HPDE6-E6E7 (cell line): ENCODE measurements at regions not wholly inside any gene's neighbourhood (a gene's known extent, or its start where the extent isn't known, plus 50 kb on each side); places are given as distances from the start of the nearest gene placed in this dataset.
"Not testable (repeated sequence)": the region's sequence is repeated elsewhere in the genome, so short reads cannot be mapped to it uniquely, and the experiment has no call there.

Experiments
- DNase-seq: peaks from one replicate; pipeline ENCODE4 v3.0.0; 2011; ENCODE audit warnings: missing footprints; ENCODE audit errors: extremely low spot score

- DNase-seq, result no peak
These were observed 608.5 kb downstream of the PSAT1 start for GRCh38 chr9:78905387-78905786.

- no peak for DNase-seq
These were observed 609.2 kb downstream of the PSAT1 start for GRCh38 chr9:78905986-78906755.

- DNase-seq, result no peak
These were observed 612.6 kb downstream of the PSAT1 start for GRCh38 chr9:78909566-78909965.

GRCh38 chr9:78916884-78917283, 620.0 kb downstream of the PSAT1 start:
- not testable (repeated sequence) for DNase-seq

GRCh38 chr9:78918976-78919375, 622.1 kb downstream of the PSAT1 start:
- no peak for DNase-seq

- peak; percentile 26 for DNase-seq
These were observed 622.8 kb downstream of the PSAT1 start for GRCh38 chr9:78919701-78920100.

GRCh38 chr9:78921341-78921740, 624.4 kb downstream of the PSAT1 start:
- DNase-seq, result no peak

GRCh38 chr9:78923966-78924659, 627.2 kb downstream of the PSAT1 start:
- DNase-seq, result no peak

- no peak for DNase-seq
These were observed 630.4 kb downstream of the PSAT1 start for GRCh38 chr9:78927099-78927940.

- no peak for DNase-seq
These were observed 631.9 kb downstream of the PSAT1 start for GRCh38 chr9:78928625-78929405.

- DNase-seq, result no peak
These were observed 633.4 kb downstream of the PSAT1 start for GRCh38 chr9:78930281-78930680.

- peak; percentile 23 for DNase-seq
These were observed 636.1 kb downstream of the PSAT1 start for GRCh38 chr9:78932849-78933627.

- DNase-seq, result no peak
These were observed 636.9 kb upstream of the TLE4 start for GRCh38 chr9:78934880-78935279.

- no peak for DNase-seq
These were observed 632.9 kb upstream of the TLE4 start for GRCh38 chr9:78938821-78939220.

GRCh38 chr9:78939311-78940065, 632.3 kb upstream of the TLE4 start:
- no peak for DNase-seq

GRCh38 chr9:78940121-78940855, 631.5 kb upstream of the TLE4 start:
- no peak for DNase-seq

- no peak for DNase-seq
These were observed 617.5 kb upstream of the TLE4 start for GRCh38 chr9:78954286-78954685.

- DNase-seq, result no peak
These were observed 612.9 kb upstream of the TLE4 start for GRCh38 chr9:78958892-78959291.

- no peak for DNase-seq
These were observed 609.6 kb upstream of the TLE4 start for GRCh38 chr9:78962156-78962555.
